Germinal center (tissue), 1 donor: ENCODE measurements at regions not wholly inside any gene's neighbourhood (a gene's known extent, or its start where the extent isn't known, plus 50 kb on each side); places are given as distances from the start of the nearest gene placed in this dataset.

Source experiments
- DNase-seq: peaks from one replicate; pipeline ENCODE4 v3.0.0; 2012; ENCODE audit warnings: mixed read lengths, low spot score

DNA sequence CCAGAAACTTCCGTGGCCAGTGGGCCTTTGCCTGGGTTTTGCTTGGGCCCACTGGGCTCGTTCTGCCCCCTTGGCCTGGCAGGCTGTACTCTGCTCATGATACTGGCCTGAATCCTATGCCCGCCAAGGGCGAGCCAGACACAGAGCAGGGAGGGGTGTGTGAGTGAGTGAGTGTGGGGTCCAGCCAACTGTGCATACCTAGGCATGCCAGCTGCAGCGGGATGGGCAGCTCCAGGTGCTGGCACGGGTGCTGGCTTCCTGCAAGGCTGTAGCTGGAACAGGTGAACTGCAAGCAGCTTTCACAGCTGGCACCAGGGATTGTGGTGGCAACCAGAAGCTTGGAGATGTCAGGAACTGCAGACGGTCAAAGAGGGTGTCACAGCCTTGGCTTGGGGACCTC, 1276.4 kb downstream of the SLC16A7 start:
- DNase-seq, result no peak

DNA sequence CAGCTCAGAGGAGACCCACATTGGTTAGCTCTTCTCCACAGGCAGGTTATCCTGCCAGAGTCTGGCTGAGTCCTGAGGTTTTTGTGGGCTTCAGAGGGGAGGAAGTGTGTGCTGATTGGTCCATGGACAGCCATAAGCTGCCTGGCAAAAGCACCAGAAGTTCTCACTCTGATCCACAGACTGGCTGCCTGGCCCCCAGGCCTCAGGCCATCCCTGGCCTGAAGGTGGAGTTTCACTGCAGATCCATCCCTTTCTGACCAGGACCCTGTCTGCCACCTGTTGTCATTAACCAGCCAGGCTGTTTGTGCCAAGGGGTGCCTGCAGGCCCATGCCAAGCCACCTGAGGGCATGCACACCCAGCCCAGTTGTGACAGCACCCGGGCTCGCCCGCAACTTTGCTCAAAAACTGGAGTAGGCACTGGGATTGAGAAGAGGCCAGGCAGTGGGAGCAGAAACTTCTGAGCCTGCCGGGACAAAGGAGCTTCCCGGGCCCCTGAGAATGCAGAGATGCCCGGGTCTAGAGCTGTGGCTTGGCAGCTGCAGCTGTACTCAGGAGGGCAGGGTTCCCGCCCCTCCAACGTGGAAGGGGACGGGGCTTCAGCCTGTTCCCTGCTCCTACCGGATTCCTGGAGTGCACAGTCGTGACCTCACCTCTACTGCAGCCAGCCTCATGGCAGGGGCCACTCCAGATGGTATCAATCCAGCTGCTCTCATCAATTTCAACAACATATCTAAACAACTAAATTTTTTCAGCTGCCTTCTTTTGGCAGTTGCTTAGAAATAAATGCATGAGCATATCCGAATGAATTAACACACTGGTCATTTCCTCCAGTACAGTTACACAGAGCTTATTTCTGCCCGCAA, 1277.3 kb downstream of the SLC16A7 start:
- DNase-seq, result no peak

- DNase-seq, result no peak
These were observed 1278.3 kb downstream of the SLC16A7 start for GRCh38 chr12:60874091-60874490.

DNA sequence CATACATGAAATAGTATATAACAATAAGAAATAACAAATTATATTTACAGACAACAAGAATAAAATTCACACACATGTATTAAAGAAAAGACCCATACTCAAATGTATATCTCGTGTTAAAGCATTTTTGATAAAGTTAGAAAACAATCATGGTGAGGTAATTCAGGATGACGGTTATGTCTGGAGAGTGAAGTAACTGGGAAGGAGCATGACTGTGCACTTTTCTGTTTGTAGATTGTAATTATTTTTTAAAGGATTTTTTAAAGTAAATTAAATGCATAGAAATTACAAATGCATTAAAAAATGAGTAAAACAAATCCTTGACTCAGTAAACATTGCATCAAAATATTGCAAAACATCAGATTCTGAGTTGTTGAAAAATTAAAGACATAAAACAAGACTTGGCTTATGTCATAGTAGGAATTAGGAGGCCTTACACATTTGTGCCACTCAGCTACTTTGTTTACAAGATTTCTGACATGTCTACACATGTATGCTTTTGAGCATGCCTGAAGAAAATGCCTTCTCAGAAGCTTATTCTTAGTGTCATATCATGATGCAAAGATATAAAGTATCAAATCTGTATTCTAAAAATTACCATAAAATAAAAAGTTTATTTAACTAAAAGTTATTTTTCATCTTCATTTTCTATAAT, 1325.1 kb downstream of the SLC16A7 start:
- DNase-seq, result no peak

DNA sequence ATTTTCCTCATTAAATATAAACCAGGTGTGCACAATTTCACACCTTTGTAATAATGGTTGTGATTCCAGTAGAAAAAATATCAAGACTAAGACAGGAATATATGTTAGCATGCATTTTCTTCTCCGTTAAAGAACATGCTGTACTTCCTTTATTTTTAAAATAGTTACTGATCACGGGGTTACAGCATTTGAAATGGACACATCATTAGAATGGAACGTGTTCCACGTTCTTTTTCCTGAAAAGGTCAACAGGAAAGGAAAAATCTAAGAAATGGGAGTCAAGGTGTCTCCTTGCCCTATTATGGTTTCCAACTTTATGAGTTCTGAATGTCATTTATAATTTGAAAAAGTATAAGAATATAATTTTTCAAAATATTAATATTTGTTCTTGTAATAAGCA, 1325.7 kb downstream of the SLC16A7 start:
- no peak for DNase-seq

GRCh38 chr12:60926256-60926655, 1330.4 kb downstream of the SLC16A7 start:
- DNase-seq, result no peak

- no peak for DNase-seq
These were observed 1330.1 kb upstream of the USP15 start for GRCh38 chr12:60930151-60930550.

- no peak for DNase-seq
These were observed 1324.0 kb upstream of the USP15 start for GRCh38 chr12:60935981-60936761.

DNA sequence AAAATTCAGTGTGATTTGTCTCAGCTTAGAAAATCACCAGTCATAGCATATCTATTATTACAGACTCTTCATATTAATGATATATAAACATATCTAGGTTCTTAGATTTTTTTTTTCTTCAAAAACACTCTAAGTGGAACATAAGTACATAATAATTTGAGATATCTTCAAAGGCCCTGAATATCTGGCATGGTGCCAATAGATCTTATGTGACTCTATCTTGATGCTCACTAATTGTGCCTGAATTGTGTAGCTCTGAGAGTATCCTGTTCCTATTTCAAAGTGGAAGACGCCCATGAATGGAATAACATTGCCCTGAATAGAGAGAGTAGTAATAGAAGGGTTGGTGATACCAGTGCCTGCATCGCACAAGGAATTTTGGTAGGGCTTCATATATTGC, 1312.7 kb upstream of the USP15 start:
- DNase-seq, result no peak

DNA sequence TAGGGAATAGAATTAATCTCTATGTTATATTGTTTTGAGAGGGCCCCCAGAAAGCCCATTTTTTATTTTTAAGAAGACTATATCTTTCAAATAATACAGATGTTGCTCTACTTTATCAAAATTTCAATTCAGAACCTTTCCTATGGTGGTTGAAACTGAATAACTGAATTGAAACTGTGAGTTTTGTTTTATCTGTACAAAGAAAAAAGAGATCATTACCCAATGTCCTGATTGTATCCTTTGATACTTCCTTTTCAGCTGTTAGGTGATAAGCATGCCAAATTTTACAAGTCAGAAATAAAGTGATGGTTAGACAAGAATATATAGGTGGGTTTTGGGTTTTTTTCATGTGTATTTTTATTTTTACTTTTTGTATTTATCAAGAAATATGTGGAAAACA, 1293.1 kb upstream of the USP15 start:
- DNase-seq, result no peak

GRCh38 chr12:60977966-60978365, 1282.2 kb upstream of the USP15 start:
- DNase-seq, result no peak

GRCh38 chr12:60980558-60980957, 1279.6 kb upstream of the USP15 start:
- DNase-seq, result no peak

GRCh38 chr12:60981473-60981872, 1278.7 kb upstream of the USP15 start:
- DNase-seq, result no peak

DNA sequence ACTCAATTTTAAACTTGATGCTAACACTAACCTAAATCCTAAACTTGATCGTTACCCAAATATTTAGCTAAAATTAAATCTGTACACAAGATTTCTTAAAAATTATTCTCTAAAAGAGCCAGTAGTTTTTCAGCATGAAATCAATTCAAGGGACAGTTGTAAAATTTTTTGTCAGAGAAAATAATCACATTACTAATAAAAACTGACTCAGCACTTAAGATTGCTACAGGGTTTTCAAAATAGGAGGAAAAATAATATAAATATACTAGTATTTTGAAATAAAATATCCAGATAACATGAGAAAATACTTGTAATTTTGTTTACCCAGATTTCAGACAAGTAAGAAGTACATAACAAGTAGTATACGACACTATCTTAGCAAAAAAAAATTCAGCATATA, 1268.1 kb upstream of the USP15 start:
- DNase-seq, result no peak

GRCh38 chr12:60995256-60995825, 1264.9 kb upstream of the USP15 start:
- no peak for DNase-seq

GRCh38 chr12:60997869-60998378, 1262.3 kb upstream of the USP15 start:
- no peak for DNase-seq

GRCh38 chr12:61009192-61009591, 1251.0 kb upstream of the USP15 start:
- DNase-seq, result no peak

DNA sequence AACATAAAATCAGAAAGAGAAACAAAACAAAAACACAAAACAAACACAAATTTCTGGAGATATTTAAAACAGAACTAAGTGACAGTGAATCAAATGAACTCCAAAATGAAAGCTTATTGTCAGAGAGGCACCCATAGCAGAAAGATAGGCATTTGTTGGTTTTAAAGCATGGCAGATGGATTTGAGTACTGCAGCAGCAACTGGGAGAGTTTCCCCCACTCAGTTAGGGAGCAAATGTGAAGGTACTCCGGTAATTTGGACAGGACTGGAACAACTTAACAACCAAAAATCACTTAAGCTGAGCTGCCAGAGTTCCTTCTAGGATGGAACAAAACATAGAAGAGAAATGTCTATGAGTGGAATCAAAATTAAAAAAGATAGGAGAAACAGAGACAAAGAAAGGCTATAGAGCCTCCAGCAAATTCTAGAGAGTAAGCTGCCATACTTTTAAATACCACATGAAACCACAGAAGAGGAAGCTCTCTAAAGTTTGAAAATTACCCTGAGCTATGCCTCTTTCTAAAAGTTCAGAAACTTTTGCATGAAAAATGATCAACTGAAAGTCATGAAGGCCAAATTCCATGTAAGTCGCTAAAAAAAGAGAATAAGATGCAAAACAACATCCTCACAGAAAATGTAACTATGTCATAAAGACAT, 1248.3 kb upstream of the USP15 start:
- DNase-seq, result no peak

- no peak for DNase-seq
These were observed 1241.6 kb upstream of the USP15 start for GRCh38 chr12:61018571-61018970.

- no peak for DNase-seq
These were observed 1237.0 kb upstream of the USP15 start for GRCh38 chr12:61023231-61023630.

DNA sequence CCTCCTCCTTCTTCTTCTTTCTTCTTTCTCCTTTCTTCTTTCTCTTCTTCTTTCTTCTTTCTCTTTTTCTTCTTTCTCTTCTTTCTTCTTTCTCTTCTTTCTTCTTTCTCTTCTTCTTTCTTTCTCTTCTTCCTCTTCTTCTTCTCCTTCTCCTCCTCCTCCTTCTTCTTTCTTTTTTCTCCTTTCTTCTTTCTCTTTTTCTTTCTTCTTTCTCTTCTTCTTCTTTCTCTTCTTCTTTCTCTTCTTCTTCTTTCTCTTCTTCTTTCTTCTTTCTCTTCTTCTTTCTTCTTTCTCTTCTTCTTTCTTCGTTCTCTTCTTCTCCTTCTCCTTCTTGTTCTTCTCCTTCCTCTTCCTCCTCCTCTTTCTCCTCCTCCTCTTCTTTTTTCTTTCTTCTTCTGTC, 1230.7 kb upstream of the USP15 start:
- no peak for DNase-seq

- DNase-seq, result no peak
These were observed 1222.4 kb upstream of the USP15 start for GRCh38 chr12:61037792-61038191.
